Liver (tissue), 8 donors: ENCODE measurements at regions not wholly inside any gene's neighbourhood (a gene's known extent, or its start where the extent isn't known, plus 50 kb on each side); places are given as distances from the start of the nearest gene placed in this dataset.

Experiments
- DNase-seq: peaks from one replicate; pipeline ENCODE4 v3.0.0-alpha.2; 2017; ENCODE audit warnings: low spot score
- H3K27ac ChIP-seq, 2 donors: one replicate each; pipeline ENCODE4 v1.7.0; 2013; ENCODE audit warnings: inconsistent platforms in 2 of 2, low read length in 2 of 2, control low read depth in 1 of 2, low read depth in 1 of 2, mild to moderate bottlenecking in 1 of 2
- H3K27me3 ChIP-seq, 4 donors: one replicate each; pipeline versions ENCODE4 v1.6.1 to v1.7.0; 2013; ENCODE audit warnings: low read length in 3 of 4, inconsistent platforms in 1 of 4, mild to moderate bottlenecking in 1 of 4, moderate library complexity in 1 of 4; ENCODE audit not compliant: control insufficient read depth in 4 of 4, insufficient read depth in 4 of 4
- H3K36me3 ChIP-seq, 4 donors: one replicate each; pipeline versions ENCODE4 v1.6.1 to v1.7.0; 2013; ENCODE audit warnings: low read length in 3 of 4, mild to moderate bottlenecking in 3 of 4, low read depth in 1 of 4, moderate library complexity in 1 of 4; ENCODE audit not compliant: control insufficient read depth in 4 of 4, insufficient read depth in 3 of 4
- H3K4me1 ChIP-seq, 4 donors: one replicate each; pipeline versions ENCODE4 v1.6.1 to v1.7.0; 2013; ENCODE audit warnings: low read length in 3 of 4, mild to moderate bottlenecking in 3 of 4, moderate library complexity in 1 of 4; ENCODE audit not compliant: control insufficient read depth in 4 of 4, insufficient read depth in 4 of 4
- H3K4me3 ChIP-seq, 3 donors: one replicate each; pipeline versions ENCODE4 v1.6.1 to v1.7.0; 2013; ENCODE audit warnings: low read length in 3 of 3, control low read depth in 1 of 3, low read depth in 1 of 3, mild to moderate bottlenecking in 1 of 3
- H3K9ac ChIP-seq, 2 donors: one replicate each; pipeline ENCODE4 v1.7.0; 2013; ENCODE audit warnings: low read length in 2 of 2, mild to moderate bottlenecking in 2 of 2, moderate library complexity in 2 of 2, control low read depth in 1 of 2, low read depth in 1 of 2
- H3K9me3 ChIP-seq, 4 donors: one replicate each; pipeline versions ENCODE4 v1.6.1 to v1.7.0; 2013; ENCODE audit warnings: low read length in 3 of 4; ENCODE audit not compliant: control insufficient read depth in 4 of 4
- CTCF ChIP-seq: fragments of 150-350 bp; IDR thresholded peaks from 2 replicates; pipeline ENCODE4 v1.5.1; 2017; ENCODE audit warnings: improper control_type of control experiment, low read depth, low read length; ENCODE audit not compliant: missing input control
- EGR1 ChIP-seq, 2 donors: IDR thresholded peaks; 2 replicates each; pipeline ENCODE4 v1.6.1; 2016 to 2018; ENCODE audit warnings: antibody characterized with exemption in 2 of 2, low read depth in 2 of 2
- FOXA1 ChIP-seq: IDR thresholded peaks from 2 replicates; pipeline ENCODE4 v1.6.1; 2016; ENCODE audit warnings: antibody characterized with exemption
- FOXA2 ChIP-seq: IDR thresholded peaks from 2 replicates; pipeline ENCODE4 v1.6.1; 2016; ENCODE audit warnings: antibody characterized with exemption
- GABPA ChIP-seq, 2 donors: IDR thresholded peaks in 1 of 2; conservative IDR thresholded peaks in 1 of 2; 2 replicates each; pipeline ENCODE4 v1.6.1; 2016; ENCODE audit warnings: antibody characterized with exemption in 2 of 2, mild to moderate bottlenecking in 1 of 2, moderate library complexity in 1 of 2
- HNF4A ChIP-seq, 2 donors: conservative IDR thresholded peaks; 2 replicates each; pipeline ENCODE4 v1.6.1; 2016; ENCODE audit warnings: antibody characterized with exemption in 2 of 2, mild to moderate bottlenecking in 2 of 2
- HNF4G ChIP-seq: IDR thresholded peaks from 2 replicates; pipeline ENCODE4 v1.6.1; 2016; ENCODE audit warnings: antibody characterized with exemption
- JUND ChIP-seq, 2 donors: IDR thresholded peaks; 2 replicates each; pipeline ENCODE4 v1.6.1; 2016; ENCODE audit warnings: antibody characterized with exemption in 2 of 2
- NR2F2 ChIP-seq: IDR thresholded peaks from 2 replicates; pipeline ENCODE4 v1.6.1; 2016; ENCODE audit warnings: antibody characterized with exemption
- RAD21 ChIP-seq, 2 donors: IDR thresholded peaks; 2 replicates each; pipeline ENCODE4 v1.6.1; 2016; ENCODE audit warnings: antibody characterized with exemption in 2 of 2, mild to moderate bottlenecking in 2 of 2
- REST ChIP-seq: IDR thresholded peaks from 2 replicates; pipeline ENCODE4 v1.6.1; 2016; ENCODE audit warnings: antibody characterized with exemption, mild to moderate bottlenecking
- RXRA ChIP-seq, 2 donors: IDR thresholded peaks; 2 replicates each; pipeline ENCODE4 v1.6.1; 2017 to 2018; ENCODE audit warnings: antibody characterized with exemption in 2 of 2, mild to moderate bottlenecking in 1 of 2
- SP1 ChIP-seq: IDR thresholded peaks from 2 replicates; pipeline ENCODE4 v1.6.1; 2018; ENCODE audit warnings: antibody characterized with exemption, mild to moderate bottlenecking
- TAF1 ChIP-seq: conservative IDR thresholded peaks from 2 replicates; pipeline ENCODE4 v1.6.1; 2016; ENCODE audit warnings: antibody characterized with exemption, mild to moderate bottlenecking
- YY1 ChIP-seq: IDR thresholded peaks from 2 replicates; pipeline ENCODE4 v1.6.1; 2016; ENCODE audit warnings: antibody characterized with exemption, mild to moderate bottlenecking
- ZBTB33 ChIP-seq: IDR thresholded peaks from 2 replicates; pipeline ENCODE4 v1.6.1; 2016; ENCODE audit warnings: antibody characterized with exemption
- WGBS: extraction: QIAGEN DNeasy Blood & Tissue Kit; methylation state at CpG from one replicate; pipeline ENCODE4 v1.1.7; 2013; 5-methylcytosine and 5-hydroxymethylcytosine counted together
- TF ChIP-seq, protein P1 (sequence below): IDR thresholded peaks from 2 replicates; pipeline ENCODE4 v1.6.1; 2016; ENCODE audit warnings: antibody characterized with exemption
- TF ChIP-seq, protein P2 (sequence below): IDR thresholded peaks from 2 replicates; pipeline ENCODE4 v1.6.1; 2016; ENCODE audit warnings: antibody characterized with exemption
- donor health status: healthy.
- donor health status: healthy.
- donor health status: healthy.
- donor health status: healthy.
- donor health status: healthy.

- Histone ChIP-seq H3K27me3 (no peaks in the 10 kb centered on the region), H3K4me3 (no peak overlapping the region), H3K36me3 (no peaks in the 10 kb centered on the region), H3K9ac (no peak overlapping the region), H3K9me3 (no peaks in the 10 kb centered on the region), H3K4me1 (no peaks in the 10 kb centered on the region), H3K27ac (no peak overlapping the region)
- WGBS, result 67% methylated on average over 7 of the region's 7 CpGs
- no peak for DNase-seq
- TF ChIP-seq FOXA2 (no peak), HNF4A (conservative IDR thresholded peaks at IDR 0.05) (no peak), YY1 (no peak), RXRA (IDR thresholded peaks at IDR 0.05) (no peak), TAF1 (no peak), CTCF (no peak), NR2F2 (no peak), FOXA1 (no peak), ZBTB33 (no peak), JUND (IDR thresholded peaks at IDR 0.05) (no peak), RAD21 (IDR thresholded peaks at IDR 0.05) (no peak), GABPA (IDR thresholded peaks at IDR 0.05 in 1 of 2, conservative IDR thresholded peaks at IDR 0.05 in 1 of 2) (no peak), SP1 (no peak), HNF4G (no peak), REST (no peak), EGR1 (IDR thresholded peaks at IDR 0.05; ENCODE audit: low read depth in 2 of 2) (no peak)
- TF ChIP-seq, protein P1, sequence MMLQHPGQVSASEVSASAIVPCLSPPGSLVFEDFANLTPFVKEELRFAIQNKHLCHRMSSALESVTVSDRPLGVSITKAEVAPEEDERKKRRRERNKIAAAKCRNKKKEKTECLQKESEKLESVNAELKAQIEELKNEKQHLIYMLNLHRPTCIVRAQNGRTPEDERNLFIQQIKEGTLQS, result no peak
- TF ChIP-seq, protein P2, sequence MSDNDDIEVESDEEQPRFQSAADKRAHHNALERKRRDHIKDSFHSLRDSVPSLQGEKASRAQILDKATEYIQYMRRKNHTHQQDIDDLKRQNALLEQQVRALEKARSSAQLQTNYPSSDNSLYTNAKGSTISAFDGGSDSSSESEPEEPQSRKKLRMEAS, result no peak
Observed at GRCh38 chr2:240299710-240300068, 135.8 kb upstream of the GPC1 start.
